IPS-15b (cell line): ENCODE measurements at regions not wholly inside any gene's neighbourhood (a gene's known extent, or its start where the extent isn't known, plus 50 kb on each side); places are given as distances from the start of the nearest gene placed in this dataset.
"Not testable (repeated sequence)": the region's sequence is repeated elsewhere in the genome, so short reads cannot be mapped to it uniquely, and the experiment has no call there.

Experiments
- H3K27me3 ChIP-seq: one replicate; pipeline ENCODE4 v1.6.1; 2013; ENCODE audit warnings: low read length; ENCODE audit not compliant: control insufficient read depth, insufficient read depth
- H3K36me3 ChIP-seq: one replicate; pipeline ENCODE4 v1.6.1; 2013; ENCODE audit warnings: low read length; ENCODE audit not compliant: control insufficient read depth, insufficient read depth
- H3K4me1 ChIP-seq: one replicate; pipeline ENCODE4 v1.6.1; 2013; ENCODE audit warnings: mild to moderate bottlenecking, low read length; ENCODE audit not compliant: control insufficient read depth, insufficient read depth
- H3K4me3 ChIP-seq: one replicate; pipeline ENCODE4 v1.5.1; 2013; ENCODE audit warnings: low read depth, low read length
- H3K9ac ChIP-seq: one replicate; pipeline ENCODE4 v1.6.1; 2013; ENCODE audit warnings: low read depth, mild to moderate bottlenecking, low read length
- H3K9me3 ChIP-seq: one replicate; pipeline ENCODE4 v1.6.1; 2013; ENCODE audit warnings: mild to moderate bottlenecking, low read length; ENCODE audit not compliant: control insufficient read depth, insufficient read depth

GRCh38 chr2:194867328-194867727 lies 789.7 kb upstream of the SLC39A10 start:
- no peaks in the 10 kb centered on the region for H3K27me3 ChIP-seq
- H3K4me1 ChIP-seq = no peaks in the 10 kb centered on the region
- no peak overlapping the region for H3K4me3 ChIP-seq
- no peaks in the 10 kb centered on the region for H3K9me3 ChIP-seq
- H3K9ac ChIP-seq = no peak overlapping the region
- no peaks in the 10 kb centered on the region for H3K36me3 ChIP-seq

DNA sequence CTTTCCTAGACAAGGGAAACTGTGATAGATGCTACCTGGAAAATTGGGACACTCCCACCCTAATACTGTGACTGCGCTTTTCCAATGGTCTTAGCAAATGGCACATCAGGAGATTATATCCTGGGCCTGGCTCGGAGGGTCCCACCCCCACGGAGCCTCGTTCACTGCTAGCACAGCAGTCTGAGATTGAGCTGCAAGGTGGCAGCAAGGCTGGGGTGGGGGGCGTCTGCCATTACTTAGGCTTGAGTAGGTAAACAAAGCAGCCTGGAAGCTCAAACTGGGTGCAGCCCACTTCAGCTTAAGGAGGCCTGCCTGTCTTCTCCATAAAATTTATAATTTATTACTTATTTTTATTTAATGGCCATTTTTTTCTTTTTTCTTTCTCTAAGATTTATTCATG lies 802.1 kb upstream of the SLC39A10 start:
- H3K4me3 ChIP-seq = no peak overlapping the region
- H3K4me1 ChIP-seq = no peaks in the 10 kb centered on the region
- no peaks in the 10 kb centered on the region for H3K27me3 ChIP-seq
- no peaks in the 10 kb centered on the region for H3K36me3 ChIP-seq
- no peak overlapping the region for H3K9ac ChIP-seq
- H3K9me3 ChIP-seq = no peaks in the 10 kb centered on the region

DNA sequence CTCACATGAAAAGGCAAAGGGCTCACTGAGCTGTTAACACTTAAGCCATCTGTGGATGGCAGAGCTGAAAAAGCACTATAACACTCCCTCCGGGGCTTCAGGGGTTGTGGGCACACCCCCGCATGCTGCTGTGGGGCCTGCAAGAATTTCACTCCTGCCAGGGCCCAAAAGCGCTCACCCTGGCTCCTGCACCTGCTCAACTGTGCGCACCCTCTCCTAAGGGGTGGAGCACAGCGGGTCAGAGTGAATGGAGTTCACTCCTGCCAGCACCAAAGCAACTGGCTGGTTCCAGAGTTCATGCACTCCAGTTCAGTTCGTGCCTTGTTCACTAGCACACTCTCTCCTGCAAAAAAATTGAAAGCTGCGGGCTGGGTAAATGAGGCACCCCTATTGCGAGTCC lies 814.2 kb upstream of the SLC39A10 start:
- Histone ChIP-seq H3K27me3 (no peaks in the 10 kb centered on the region), H3K9me3 (no peaks in the 10 kb centered on the region), H3K9ac (no peak overlapping the region), H3K36me3 (no peaks in the 10 kb centered on the region), H3K4me3 (no peak overlapping the region), H3K4me1 (no peaks in the 10 kb centered on the region)

DNA sequence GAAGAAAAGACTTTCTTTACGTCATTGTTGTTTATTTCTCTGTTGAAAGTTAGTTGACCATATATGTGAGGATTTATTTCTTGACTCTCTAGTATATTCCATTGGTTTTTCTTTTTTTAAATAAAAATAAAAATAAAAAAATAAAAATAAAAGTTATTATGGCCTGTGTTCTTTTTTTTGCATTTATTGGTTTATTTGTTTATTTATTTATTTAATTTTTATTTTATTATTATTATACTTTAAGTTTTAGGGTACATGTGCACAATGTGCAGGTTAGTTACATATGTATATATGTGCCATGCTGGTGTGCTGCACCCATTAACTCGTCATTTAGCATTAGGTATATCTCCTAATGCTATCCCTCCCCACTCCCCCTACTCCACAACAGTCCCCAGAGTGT lies 822.7 kb upstream of the SLC39A10 start:
- H3K4me1 ChIP-seq, H3K27me3 ChIP-seq, H3K4me3 ChIP-seq, H3K9ac ChIP-seq, H3K9me3 ChIP-seq, H3K36me3 ChIP-seq: not testable (repeated sequence)

DNA sequence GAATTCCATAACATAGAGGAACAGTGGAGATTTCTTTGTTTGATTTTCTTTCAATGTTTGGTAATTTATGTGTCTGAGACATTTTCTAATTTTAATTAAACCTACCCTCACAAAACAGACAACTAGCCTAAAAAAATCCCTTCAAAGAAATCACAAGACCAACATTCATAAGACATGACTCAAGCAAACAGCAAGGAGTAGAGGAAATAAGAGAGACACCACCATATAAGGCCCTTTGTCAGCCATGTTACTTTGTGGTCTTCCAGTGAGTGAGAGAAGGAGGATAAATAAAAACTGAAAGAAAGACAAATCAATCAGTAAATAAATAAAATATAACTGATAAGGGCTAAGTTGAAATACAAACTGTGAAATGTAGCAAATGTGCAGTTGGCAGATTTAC lies 830.8 kb upstream of the SLC39A10 start:
- Histone ChIP-seq H3K36me3 (no peaks in the 10 kb centered on the region), H3K4me1 (no peaks in the 10 kb centered on the region), H3K27me3 (no peaks in the 10 kb centered on the region)

GRCh38 chr2:194824450-194824849 lies 832.6 kb upstream of the SLC39A10 start:
- no peaks in the 10 kb centered on the region for H3K36me3 ChIP-seq
- no peaks in the 10 kb centered on the region for H3K27me3 ChIP-seq
- no peak overlapping the region for H3K4me3 ChIP-seq

More for the DNA sequence above, 830.8 kb upstream of the SLC39A10 start:
- Histone ChIP-seq H3K9me3 (no peaks in the 10 kb centered on the region), H3K4me3 (no peak overlapping the region), H3K9ac (no peak overlapping the region)

GRCh38 chr2:194822657-194823056 lies 834.4 kb upstream of the SLC39A10 start:
- H3K9ac ChIP-seq = no peak overlapping the region
- H3K4me3 ChIP-seq = no peak overlapping the region

More at GRCh38 chr2:194824450-194824849, 832.6 kb upstream of the SLC39A10 start:
- Histone ChIP-seq H3K9ac (no peak overlapping the region), H3K4me1 (no peaks in the 10 kb centered on the region), H3K9me3 (no peaks in the 10 kb centered on the region)

GRCh38 chr2:194822097-194822496 lies 834.9 kb upstream of the SLC39A10 start:
- no peak overlapping the region for H3K9ac ChIP-seq

More at GRCh38 chr2:194822657-194823056, 834.4 kb upstream of the SLC39A10 start:
- no peaks in the 10 kb centered on the region for H3K27me3 ChIP-seq
- no peaks in the 10 kb centered on the region for H3K36me3 ChIP-seq
- no peaks in the 10 kb centered on the region for H3K9me3 ChIP-seq
- H3K4me1 ChIP-seq = no peaks in the 10 kb centered on the region

DNA sequence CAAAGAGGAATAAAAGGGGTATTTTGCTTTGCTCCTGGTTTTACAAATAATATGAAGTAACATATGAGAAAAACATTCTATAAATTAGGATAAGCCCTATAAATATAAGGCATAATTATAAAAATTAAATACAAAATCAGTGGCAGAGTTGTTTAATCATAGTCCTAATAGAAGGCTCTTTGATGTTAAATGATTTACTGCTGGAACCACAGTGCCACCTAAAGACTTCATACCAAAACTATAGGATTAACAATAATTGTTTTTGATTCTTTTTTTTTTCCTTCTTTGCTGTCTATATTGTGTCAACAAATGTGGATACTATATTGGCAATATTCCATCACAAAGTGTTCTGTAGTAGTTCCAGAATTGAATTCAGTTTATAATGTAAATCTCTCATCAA lies 837.7 kb upstream of the SLC39A10 start:
- Histone ChIP-seq H3K4me3 (no peak overlapping the region), H3K36me3 (no peaks in the 10 kb centered on the region), H3K9ac (no peak overlapping the region), H3K4me1 (no peaks in the 10 kb centered on the region), H3K9me3 (no peaks in the 10 kb centered on the region), H3K27me3 (no peaks in the 10 kb centered on the region)

More at GRCh38 chr2:194822097-194822496, 834.9 kb upstream of the SLC39A10 start:
- Histone ChIP-seq H3K4me1 (no peaks in the 10 kb centered on the region), H3K4me3 (no peak overlapping the region), H3K9me3 (no peaks in the 10 kb centered on the region), H3K36me3 (no peaks in the 10 kb centered on the region), H3K27me3 (no peaks in the 10 kb centered on the region)

- Histone ChIP-seq H3K4me1 (no peaks in the 10 kb centered on the region), H3K27me3 (no peaks in the 10 kb centered on the region), H3K9me3 (no peaks in the 10 kb centered on the region), H3K9ac (no peak overlapping the region), H3K36me3 (no peaks in the 10 kb centered on the region), H3K4me3 (no peak overlapping the region)
Measured at GRCh38 chr2:194815475-194815874, 841.6 kb upstream of the SLC39A10 start.

DNA sequence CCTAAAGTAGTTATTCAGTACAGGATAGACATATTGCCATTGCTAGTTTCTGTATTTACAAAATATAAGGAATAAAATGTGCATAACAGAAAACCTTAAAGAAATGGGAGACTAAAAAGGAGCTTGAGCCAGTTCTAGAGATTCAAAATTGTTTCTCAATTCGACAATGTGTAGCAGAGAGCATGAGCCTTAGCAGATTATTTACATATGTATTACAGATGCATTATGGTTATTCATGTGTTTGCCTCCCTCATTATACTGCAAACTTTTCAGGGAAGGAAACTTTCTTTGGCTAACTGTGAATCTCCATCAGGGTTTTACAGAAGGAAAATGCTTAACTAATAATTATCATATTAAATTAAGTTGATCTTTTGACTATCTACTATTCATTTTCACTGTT lies 854.4 kb upstream of the SLC39A10 start:
- H3K4me1 ChIP-seq = no peaks in the 10 kb centered on the region
- H3K4me3 ChIP-seq = no peak overlapping the region
- no peaks in the 10 kb centered on the region for H3K36me3 ChIP-seq
- no peak overlapping the region for H3K9ac ChIP-seq
- H3K27me3 ChIP-seq = no peaks in the 10 kb centered on the region
- H3K9me3 ChIP-seq = no peaks in the 10 kb centered on the region

DNA sequence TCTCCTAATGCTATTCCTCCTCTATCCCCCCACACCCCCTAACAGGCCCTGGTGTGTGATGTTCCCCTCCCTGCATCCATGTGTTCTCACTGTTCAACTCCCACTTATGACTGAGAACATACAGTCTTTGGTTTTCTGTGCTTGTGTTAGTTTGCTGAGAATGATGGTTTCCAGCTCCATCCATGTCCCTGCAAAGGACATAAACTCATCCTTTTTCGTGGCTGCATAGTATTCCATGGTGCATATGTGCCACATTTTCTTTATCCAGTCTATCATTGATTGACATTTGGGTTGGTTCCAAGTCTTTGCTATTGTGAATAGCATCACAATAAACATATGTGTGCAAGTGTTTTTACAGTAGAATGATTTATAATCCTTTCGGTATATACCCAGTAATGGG lies 870.0 kb upstream of the SLC39A10 start:
- not testable (repeated sequence) for H3K27me3 ChIP-seq

GRCh38 chr2:194771394-194771793 lies 885.6 kb upstream of the SLC39A10 start:
- not testable (repeated sequence) for H3K4me1 ChIP-seq, H3K4me3 ChIP-seq, H3K9me3 ChIP-seq, H3K27me3 ChIP-seq, H3K36me3 ChIP-seq, H3K9ac ChIP-seq

More for the DNA sequence above, 870.0 kb upstream of the SLC39A10 start:
- not testable (repeated sequence) for H3K36me3 ChIP-seq, H3K9me3 ChIP-seq, H3K4me3 ChIP-seq, H3K4me1 ChIP-seq, H3K9ac ChIP-seq
